ENCODE measurements at regions not wholly inside any gene's neighbourhood (a gene's known extent, or its start where the extent isn't known, plus 50 kb on each side); places are given as distances from the start of the nearest gene placed in this dataset.

GRCh38 chr3:177946048-177946447, 590.2 kb upstream of the KCNMB2 start:
- no peak for TF ChIP-seq CTCF (IDR thresholded peaks at IDR 0.05; ENCODE audit: control insufficient read depth, insufficient read depth, low read depth, low read length, missing control alignments)
- H3K4me3 ChIP-seq (ENCODE audit: control insufficient read depth, low read depth, low read length): no peak overlapping the region
- DNase-seq (ENCODE audit: low read depth): no peak

- H3K4me3 ChIP-seq (ENCODE audit: control insufficient read depth, low read depth, low read length): no peak overlapping the region
- no peak for DNase-seq (ENCODE audit: low read depth)
- no peak for TF ChIP-seq CTCF (IDR thresholded peaks at IDR 0.05; ENCODE audit: control insufficient read depth, insufficient read depth, low read depth, low read length, missing control alignments)
Measured at GRCh38 chr3:177946497-177946896, 589.7 kb upstream of the KCNMB2 start.

- no peak overlapping the region for H3K4me3 ChIP-seq (ENCODE audit: control insufficient read depth, low read depth, low read length)
- peak; percentile 33 for DNase-seq (ENCODE audit: low read depth)
- TF ChIP-seq CTCF (IDR thresholded peaks at IDR 0.05; ENCODE audit: control insufficient read depth, insufficient read depth, low read depth, low read length, missing control alignments): no peak
Measured at GRCh38 chr3:177946936-177947335, 589.3 kb upstream of the KCNMB2 start.

- no peak for DNase-seq (ENCODE audit: low read depth)
- no peak overlapping the region for H3K4me3 ChIP-seq (ENCODE audit: control insufficient read depth, low read depth, low read length)
- TF ChIP-seq CTCF (IDR thresholded peaks at IDR 0.05; ENCODE audit: control insufficient read depth, insufficient read depth, low read depth, low read length, missing control alignments): no peak
Measured at GRCh38 chr3:177947901-177948300, 588.3 kb upstream of the KCNMB2 start.

GRCh38 chr3:177948716-177949425, 587.4 kb upstream of the KCNMB2 start:
- no peak overlapping the region for H3K4me3 ChIP-seq (ENCODE audit: control insufficient read depth, low read depth, low read length)
- no peak for TF ChIP-seq CTCF (IDR thresholded peaks at IDR 0.05; ENCODE audit: control insufficient read depth, insufficient read depth, low read depth, low read length, missing control alignments)
- no peak for DNase-seq (ENCODE audit: low read depth)

- TF ChIP-seq CTCF (IDR thresholded peaks at IDR 0.05; ENCODE audit: control insufficient read depth, insufficient read depth, low read depth, low read length, missing control alignments): no peak
- H3K4me3 ChIP-seq (ENCODE audit: control insufficient read depth, low read depth, low read length): no peak overlapping the region
- no peak for DNase-seq (ENCODE audit: low read depth)
Measured at GRCh38 chr3:177959188-177959587, 577.0 kb upstream of the KCNMB2 start.
